Transverse colon (tissue), 4 donors: ENCODE measurements at regions not wholly inside any gene's neighbourhood (a gene's known extent, or its start where the extent isn't known, plus 50 kb on each side); places are given as distances from the start of the nearest gene placed in this dataset.

Source experiments
- EP300 ChIP-seq: sonication (generic); formaldehyde crosslinking; IDR thresholded peaks from one replicate; pipeline ENCODE4 v1.6.1; 2017; ENCODE audit warnings: antibody characterized with exemption, low read depth
- POLR2A ChIP-seq: fragments of 450-650 bp; IDR thresholded peaks from one replicate; pipeline ENCODE4 v1.6.1; 2016; ENCODE audit warnings: antibody characterized with exemption, mild to moderate bottlenecking, moderate library complexity
- POLR2AphosphoS5 ChIP-seq, 3 donors: sonication (generic); formaldehyde crosslinking; IDR thresholded peaks; one replicate each; pipeline ENCODE4 v1.6.1; 2016; ENCODE audit warnings: antibody characterized with exemption in 3 of 3
- TF ChIP-seq, protein P1 (sequence below), 5 experiments: fragments of 200-600 bp in 3 of 5; fragments of 450-650 bp in 2 of 5; sonication (generic) in 3 of 5; IDR thresholded peaks; 1 replicate in 2 of 5; 2 replicates in 3 of 5; pipeline ENCODE4 v1.5.1; 2016 to 2017; ENCODE audit warnings: antibody characterized with exemption in 5 of 5, inconsistent platforms in 3 of 5, mild to moderate bottlenecking in 2 of 5, moderate library complexity in 1 of 5

DNA sequence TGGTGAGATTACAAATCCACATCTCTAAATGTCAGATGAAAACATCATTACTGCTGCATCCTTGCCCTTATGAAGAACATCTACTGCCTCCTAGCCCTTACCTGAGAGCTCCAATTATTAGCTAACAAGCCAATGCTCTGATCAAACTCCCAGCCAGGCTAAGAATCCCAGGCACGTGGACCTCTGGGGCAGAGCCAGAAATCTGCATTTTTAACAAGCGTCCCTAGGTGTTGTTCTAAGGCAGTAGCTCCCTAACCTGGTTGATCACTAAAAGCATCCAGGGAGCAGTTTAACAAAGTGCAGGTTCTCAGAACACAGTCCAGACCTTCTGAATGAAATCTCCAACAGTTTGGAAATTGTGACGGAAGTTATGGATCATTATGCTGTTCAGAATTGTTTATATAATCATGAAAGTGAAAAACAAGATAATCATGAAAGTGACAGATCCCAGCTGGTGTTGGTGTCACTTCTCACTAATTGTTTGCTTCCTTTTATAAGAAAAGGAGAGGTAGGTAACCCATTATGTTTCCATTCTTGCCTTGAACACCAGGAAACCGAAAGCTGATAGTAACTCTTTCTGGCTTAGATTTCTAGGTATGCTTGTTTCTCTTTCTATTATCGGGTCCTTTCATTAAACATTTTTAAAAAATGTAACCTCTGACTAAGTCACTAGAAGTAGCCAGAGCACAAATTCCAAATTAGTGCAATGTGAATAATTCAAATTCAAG is 216.5 kb upstream of the NR4A3 start:
- TF ChIP-seq EP300 (no peak), POLR2A (no peak), POLR2AphosphoS5 (IDR thresholded peaks at IDR 0.05) (no peak)
- TF ChIP-seq, protein P1, sequence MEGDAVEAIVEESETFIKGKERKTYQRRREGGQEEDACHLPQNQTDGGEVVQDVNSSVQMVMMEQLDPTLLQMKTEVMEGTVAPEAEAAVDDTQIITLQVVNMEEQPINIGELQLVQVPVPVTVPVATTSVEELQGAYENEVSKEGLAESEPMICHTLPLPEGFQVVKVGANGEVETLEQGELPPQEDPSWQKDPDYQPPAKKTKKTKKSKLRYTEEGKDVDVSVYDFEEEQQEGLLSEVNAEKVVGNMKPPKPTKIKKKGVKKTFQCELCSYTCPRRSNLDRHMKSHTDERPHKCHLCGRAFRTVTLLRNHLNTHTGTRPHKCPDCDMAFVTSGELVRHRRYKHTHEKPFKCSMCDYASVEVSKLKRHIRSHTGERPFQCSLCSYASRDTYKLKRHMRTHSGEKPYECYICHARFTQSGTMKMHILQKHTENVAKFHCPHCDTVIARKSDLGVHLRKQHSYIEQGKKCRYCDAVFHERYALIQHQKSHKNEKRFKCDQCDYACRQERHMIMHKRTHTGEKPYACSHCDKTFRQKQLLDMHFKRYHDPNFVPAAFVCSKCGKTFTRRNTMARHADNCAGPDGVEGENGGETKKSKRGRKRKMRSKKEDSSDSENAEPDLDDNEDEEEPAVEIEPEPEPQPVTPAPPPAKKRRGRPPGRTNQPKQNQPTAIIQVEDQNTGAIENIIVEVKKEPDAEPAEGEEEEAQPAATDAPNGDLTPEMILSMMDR (IDR thresholded peaks at IDR 0.05): no peak
